Prostate gland (tissue), 2 donors: ENCODE measurements at regions not wholly inside any gene's neighbourhood (a gene's known extent, or its start where the extent isn't known, plus 50 kb on each side); places are given as distances from the start of the nearest gene placed in this dataset.

ENCODE experiments used
- POLR2A ChIP-seq: fragments of 450-650 bp; IDR thresholded peaks from one replicate; pipeline ENCODE4 v1.6.1; 2016; ENCODE audit warnings: antibody characterized with exemption, mild to moderate bottlenecking
- TF ChIP-seq, protein P1 (sequence below), 4 experiments: fragments of 200-600 bp in 2 of 4; fragments of 450-650 bp in 2 of 4; sonication (generic) in 2 of 4; IDR thresholded peaks; 1 replicate in 3 of 4; 2 replicates in 1 of 4; pipeline ENCODE4 v1.5.1; 2016 to 2019; ENCODE audit warnings: antibody characterized with exemption in 4 of 4, mild to moderate bottlenecking in 2 of 4, moderate library complexity in 2 of 4

DNA sequence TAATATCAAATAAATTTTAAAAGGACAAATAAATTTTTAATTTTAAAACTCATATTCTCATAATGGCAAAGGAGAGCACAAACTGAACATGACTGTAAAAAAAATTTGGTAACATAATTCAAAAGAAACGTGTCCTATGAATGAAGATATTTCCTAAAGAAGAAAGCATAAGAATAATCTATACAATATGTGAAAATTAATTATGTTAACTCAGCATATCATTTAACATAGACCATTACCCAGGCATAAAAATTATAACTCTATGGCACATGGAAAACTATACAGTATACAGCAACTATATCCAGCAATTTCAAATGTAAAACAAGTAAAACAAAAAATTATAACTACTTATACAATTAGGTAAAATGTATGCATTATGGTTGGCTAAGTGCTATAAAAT lies 288.1 kb downstream of the SUCLG1 start:
- no peak for TF ChIP-seq POLR2A
- TF ChIP-seq, protein P1, sequence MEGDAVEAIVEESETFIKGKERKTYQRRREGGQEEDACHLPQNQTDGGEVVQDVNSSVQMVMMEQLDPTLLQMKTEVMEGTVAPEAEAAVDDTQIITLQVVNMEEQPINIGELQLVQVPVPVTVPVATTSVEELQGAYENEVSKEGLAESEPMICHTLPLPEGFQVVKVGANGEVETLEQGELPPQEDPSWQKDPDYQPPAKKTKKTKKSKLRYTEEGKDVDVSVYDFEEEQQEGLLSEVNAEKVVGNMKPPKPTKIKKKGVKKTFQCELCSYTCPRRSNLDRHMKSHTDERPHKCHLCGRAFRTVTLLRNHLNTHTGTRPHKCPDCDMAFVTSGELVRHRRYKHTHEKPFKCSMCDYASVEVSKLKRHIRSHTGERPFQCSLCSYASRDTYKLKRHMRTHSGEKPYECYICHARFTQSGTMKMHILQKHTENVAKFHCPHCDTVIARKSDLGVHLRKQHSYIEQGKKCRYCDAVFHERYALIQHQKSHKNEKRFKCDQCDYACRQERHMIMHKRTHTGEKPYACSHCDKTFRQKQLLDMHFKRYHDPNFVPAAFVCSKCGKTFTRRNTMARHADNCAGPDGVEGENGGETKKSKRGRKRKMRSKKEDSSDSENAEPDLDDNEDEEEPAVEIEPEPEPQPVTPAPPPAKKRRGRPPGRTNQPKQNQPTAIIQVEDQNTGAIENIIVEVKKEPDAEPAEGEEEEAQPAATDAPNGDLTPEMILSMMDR (IDR thresholded peaks at IDR 0.05) = no peak
